ENCODE measurements at regions not wholly inside any gene's neighbourhood (a gene's known extent, or its start where the extent isn't known, plus 50 kb on each side); places are given as distances from the start of the nearest gene placed in this dataset.

- no peaks in the 10 kb centered on the region for H3K9me3 ChIP-seq (ENCODE audit: low read length)
- no peaks in the 10 kb centered on the region for H3K9me2 ChIP-seq (ENCODE audit: insufficient read depth, low read length)
- H4K20me1 ChIP-seq (ENCODE audit: insufficient read depth, low read length): no peaks in the 10 kb centered on the region
- CTCF ChIA-PET (ENCODE audit: unreplicated experiment): no interaction called here
- H3K36me3 ChIP-seq (ENCODE audit: insufficient read depth, low read length): no peaks in the 10 kb centered on the region
- no TSS peak for BruUV-seq (replicated peaks)
- intact Hi-C loops (cut with micrococcal nuclease; ENCODE audit: unreplicated experiment): no loop called here
- no peaks in the 10 kb centered on the region for H3K4me1 ChIP-seq (ENCODE audit: insufficient read depth, low read length, poor library complexity, severe bottlenecking)
- no peak overlapping the region for H3K4me2 ChIP-seq (ENCODE audit: low read length)
- H3K27ac ChIP-seq (ENCODE audit: low read depth, low read length, poor library complexity, severe bottlenecking): no peak overlapping the region
- POLR2A ChIA-PET: no interaction called here
- no peak overlapping the region for H2AFZ ChIP-seq (ENCODE audit: low read length)
- H3K4me3 ChIP-seq (ENCODE audit: low read depth, low read length, poor library complexity, severe bottlenecking): no peak overlapping the region
- H3K79me2 ChIP-seq (ENCODE audit: insufficient read depth, low read depth, low read length): no peaks in the 10 kb centered on the region
- TF ChIP-seq, protein P1, sequence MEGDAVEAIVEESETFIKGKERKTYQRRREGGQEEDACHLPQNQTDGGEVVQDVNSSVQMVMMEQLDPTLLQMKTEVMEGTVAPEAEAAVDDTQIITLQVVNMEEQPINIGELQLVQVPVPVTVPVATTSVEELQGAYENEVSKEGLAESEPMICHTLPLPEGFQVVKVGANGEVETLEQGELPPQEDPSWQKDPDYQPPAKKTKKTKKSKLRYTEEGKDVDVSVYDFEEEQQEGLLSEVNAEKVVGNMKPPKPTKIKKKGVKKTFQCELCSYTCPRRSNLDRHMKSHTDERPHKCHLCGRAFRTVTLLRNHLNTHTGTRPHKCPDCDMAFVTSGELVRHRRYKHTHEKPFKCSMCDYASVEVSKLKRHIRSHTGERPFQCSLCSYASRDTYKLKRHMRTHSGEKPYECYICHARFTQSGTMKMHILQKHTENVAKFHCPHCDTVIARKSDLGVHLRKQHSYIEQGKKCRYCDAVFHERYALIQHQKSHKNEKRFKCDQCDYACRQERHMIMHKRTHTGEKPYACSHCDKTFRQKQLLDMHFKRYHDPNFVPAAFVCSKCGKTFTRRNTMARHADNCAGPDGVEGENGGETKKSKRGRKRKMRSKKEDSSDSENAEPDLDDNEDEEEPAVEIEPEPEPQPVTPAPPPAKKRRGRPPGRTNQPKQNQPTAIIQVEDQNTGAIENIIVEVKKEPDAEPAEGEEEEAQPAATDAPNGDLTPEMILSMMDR (conservative IDR thresholded peaks at IDR 0.05; ENCODE audit: low read length): no peak
- DNase-seq (ENCODE audit: low spot score): no peak
Measured at GRCh38 chr1:117295001-117295400, 72.2 kb upstream of the MAN1A2 start.

- Histone ChIP-seq H3K27ac (ENCODE audit: low read depth, low read length, poor library complexity, severe bottlenecking) (no peak overlapping the region), H3K4me2 (ENCODE audit: low read length) (no peak overlapping the region), H3K79me2 (ENCODE audit: insufficient read depth, low read depth, low read length) (no peaks in the 10 kb centered on the region), H4K20me1 (ENCODE audit: insufficient read depth, low read length) (no peaks in the 10 kb centered on the region), H3K9me2 (ENCODE audit: insufficient read depth, low read length) (no peaks in the 10 kb centered on the region), H3K4me3 (ENCODE audit: low read depth, low read length, poor library complexity, severe bottlenecking) (no peak overlapping the region), H2AFZ (ENCODE audit: low read length) (no peak overlapping the region), H3K4me1 (ENCODE audit: insufficient read depth, low read length, poor library complexity, severe bottlenecking) (no peaks in the 10 kb centered on the region), H3K36me3 (ENCODE audit: insufficient read depth, low read length) (no peaks in the 10 kb centered on the region), H3K9me3 (ENCODE audit: low read length) (no peaks in the 10 kb centered on the region)
- CTCF ChIA-PET (ENCODE audit: unreplicated experiment): no interaction called here
- POLR2A ChIA-PET: interaction anchor here (0.6 kb wide), 1 partner anchor 695 kb away, joined by 3 read pairs; no protein-coding TSS in a partner anchor
- DNase-seq (ENCODE audit: low spot score): no peak
- intact Hi-C loops (cut with micrococcal nuclease; ENCODE audit: unreplicated experiment): no loop called here
- no TSS peak for BruUV-seq (replicated peaks)
- TF ChIP-seq, protein P1 (conservative IDR thresholded peaks at IDR 0.05; ENCODE audit: low read length): no peak
- TF ChIP-seq EZH2phosphoT487 (IDR thresholded peaks at IDR 0.05; ENCODE audit: borderline replicate concordance, low read depth, low read length): no peak
Measured at GRCh38 chr1:117290890-117291289, 76.4 kb upstream of the MAN1A2 start.

- H3K4me3 ChIP-seq (ENCODE audit: low read depth, low read length, poor library complexity, severe bottlenecking): no peak overlapping the region
Measured at GRCh38 chr1:117289316-117289870, 77.9 kb upstream of the MAN1A2 start.

More at GRCh38 chr1:117289316-117289870, 77.9 kb upstream of the MAN1A2 start:
- H3K4me1 ChIP-seq (ENCODE audit: insufficient read depth, low read length, poor library complexity, severe bottlenecking): no peaks in the 10 kb centered on the region
- no peaks in the 10 kb centered on the region for H3K79me2 ChIP-seq (ENCODE audit: insufficient read depth, low read depth, low read length)
- CTCF ChIA-PET (ENCODE audit: unreplicated experiment): no interaction called here
- POLR2A ChIA-PET: interaction anchor here (0.6 to 0.8 kb wide), 2 partner anchors 52 to 213 kb away, joined by 4 read pairs; no protein-coding TSS in a partner anchor
- H2AFZ ChIP-seq (ENCODE audit: low read length): no peak overlapping the region
- no TSS peak for BruUV-seq (replicated peaks)
- TF ChIP-seq EZH2phosphoT487 (IDR thresholded peaks at IDR 0.05; ENCODE audit: borderline replicate concordance, low read depth, low read length): no peak
- TF ChIP-seq, protein P1 (conservative IDR thresholded peaks at IDR 0.05; ENCODE audit: low read length): no peak
- no peak for DNase-seq (ENCODE audit: low spot score)
- H4K20me1 ChIP-seq (ENCODE audit: insufficient read depth, low read length): no peaks in the 10 kb centered on the region
- intact Hi-C loops (cut with micrococcal nuclease; ENCODE audit: unreplicated experiment): no loop called here
- H3K4me2 ChIP-seq (ENCODE audit: low read length): no peak overlapping the region
- no peaks in the 10 kb centered on the region for H3K36me3 ChIP-seq (ENCODE audit: insufficient read depth, low read length)
- H3K9me3 ChIP-seq (ENCODE audit: low read length): no peaks in the 10 kb centered on the region
- H3K27ac ChIP-seq (ENCODE audit: low read depth, low read length, poor library complexity, severe bottlenecking): no peak overlapping the region
- no peaks in the 10 kb centered on the region for H3K9me2 ChIP-seq (ENCODE audit: insufficient read depth, low read length)
